ENCODE measurements at regions not wholly inside any gene's neighbourhood (a gene's known extent, or its start where the extent isn't known, plus 50 kb on each side); places are given as distances from the start of the nearest gene placed in this dataset.
"Not testable (repeated sequence)": the region's sequence is repeated elsewhere in the genome, so short reads cannot be mapped to it uniquely, and the experiment has no call there.

DNA sequence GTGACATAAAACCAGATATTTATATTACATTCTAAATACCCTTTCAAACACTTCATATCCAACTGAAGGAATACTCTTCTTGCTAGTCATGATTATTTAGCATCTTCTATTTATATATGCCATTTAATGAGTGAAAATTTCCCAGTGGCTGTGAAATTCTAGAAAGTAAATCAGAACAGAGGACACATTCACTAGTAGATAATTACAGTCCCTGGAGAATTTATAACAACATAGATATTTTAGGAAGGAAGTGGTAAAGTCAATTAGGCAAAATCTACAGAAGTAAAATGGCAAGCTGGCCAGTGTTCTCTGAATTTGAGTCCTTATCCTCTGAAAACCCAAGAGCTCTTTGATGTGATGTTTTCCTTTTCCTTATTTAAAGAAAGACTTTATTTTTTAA is 121.8 kb downstream of the PMAIP1 start:
- H3K4me3 ChIP-seq (replicated peaks; ENCODE audit: low read depth, low read length) = no peak overlapping the region
- TF ChIP-seq, protein P1, sequence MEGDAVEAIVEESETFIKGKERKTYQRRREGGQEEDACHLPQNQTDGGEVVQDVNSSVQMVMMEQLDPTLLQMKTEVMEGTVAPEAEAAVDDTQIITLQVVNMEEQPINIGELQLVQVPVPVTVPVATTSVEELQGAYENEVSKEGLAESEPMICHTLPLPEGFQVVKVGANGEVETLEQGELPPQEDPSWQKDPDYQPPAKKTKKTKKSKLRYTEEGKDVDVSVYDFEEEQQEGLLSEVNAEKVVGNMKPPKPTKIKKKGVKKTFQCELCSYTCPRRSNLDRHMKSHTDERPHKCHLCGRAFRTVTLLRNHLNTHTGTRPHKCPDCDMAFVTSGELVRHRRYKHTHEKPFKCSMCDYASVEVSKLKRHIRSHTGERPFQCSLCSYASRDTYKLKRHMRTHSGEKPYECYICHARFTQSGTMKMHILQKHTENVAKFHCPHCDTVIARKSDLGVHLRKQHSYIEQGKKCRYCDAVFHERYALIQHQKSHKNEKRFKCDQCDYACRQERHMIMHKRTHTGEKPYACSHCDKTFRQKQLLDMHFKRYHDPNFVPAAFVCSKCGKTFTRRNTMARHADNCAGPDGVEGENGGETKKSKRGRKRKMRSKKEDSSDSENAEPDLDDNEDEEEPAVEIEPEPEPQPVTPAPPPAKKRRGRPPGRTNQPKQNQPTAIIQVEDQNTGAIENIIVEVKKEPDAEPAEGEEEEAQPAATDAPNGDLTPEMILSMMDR (IDR thresholded peaks at IDR 0.05; ENCODE audit: low read length, missing control alignments) = no peak
- DNase-seq (ENCODE audit: low read depth) = no peak

DNA sequence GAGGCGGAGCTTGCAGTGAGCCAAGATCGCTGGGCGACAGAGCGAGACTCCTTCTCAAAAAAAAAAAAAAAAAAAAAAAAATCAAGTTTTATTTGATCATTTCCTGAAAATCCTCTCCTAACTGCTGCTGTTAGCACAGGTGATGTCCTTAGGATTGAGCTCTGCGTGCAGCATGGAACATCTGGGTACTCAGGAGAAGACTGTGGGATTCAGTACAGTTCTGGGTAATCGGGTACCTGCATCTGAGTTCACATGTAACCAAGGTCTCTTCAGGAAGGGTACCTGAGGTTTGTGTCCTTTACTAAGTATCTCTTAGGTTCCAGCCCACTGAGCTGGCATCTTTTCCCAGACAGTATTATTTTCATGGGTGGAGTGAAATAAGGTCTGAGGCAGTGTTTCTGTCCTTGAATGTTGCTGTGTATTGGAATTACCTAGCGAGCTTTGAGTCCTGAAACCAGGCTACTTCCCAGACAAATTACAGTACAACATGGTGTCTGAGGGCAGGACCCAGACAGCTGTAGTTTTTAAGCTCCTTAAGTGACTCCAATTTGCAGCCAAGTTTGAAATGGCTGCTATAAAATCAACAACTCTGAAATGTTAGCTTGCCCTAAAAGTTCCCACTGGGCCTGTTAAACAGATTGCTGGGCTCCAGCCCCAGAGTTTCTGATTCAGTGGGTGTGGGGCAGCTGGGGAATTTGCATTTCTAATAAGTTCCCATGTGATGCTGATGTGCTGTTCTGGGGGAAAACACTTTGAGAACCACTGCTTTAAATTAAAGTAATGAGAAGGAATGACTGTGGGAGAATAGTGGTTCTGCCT is 120.5 kb downstream of the PMAIP1 start:
- TF ChIP-seq, protein P1 (IDR thresholded peaks at IDR 0.05; ENCODE audit: low read length, missing control alignments) = no peak
- DNase-seq (ENCODE audit: low read depth) = no peak
- no peak overlapping the region for H3K4me3 ChIP-seq (replicated peaks; ENCODE audit: low read depth, low read length)

DNA sequence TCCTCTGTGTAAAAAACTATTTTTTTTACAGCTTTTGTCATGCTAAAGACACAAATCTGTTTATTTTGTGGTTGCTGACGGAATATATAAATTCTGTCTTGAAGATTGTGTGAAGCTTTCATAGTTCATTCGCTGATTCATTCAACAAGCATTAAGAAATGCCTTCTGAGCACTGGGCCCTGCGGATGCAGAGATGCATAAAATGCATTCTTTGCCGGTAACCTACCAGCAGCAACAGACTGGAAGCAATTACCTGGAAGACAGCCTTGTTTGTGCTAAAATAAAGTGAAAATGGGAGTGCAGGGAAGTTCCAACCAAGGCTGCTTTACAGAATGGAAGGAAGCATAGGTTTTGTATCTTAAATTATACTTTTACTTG is 119.7 kb downstream of the PMAIP1 start:
- TF ChIP-seq, protein P1 (IDR thresholded peaks at IDR 0.05; ENCODE audit: low read length, missing control alignments) = no peak
- H3K4me3 ChIP-seq (replicated peaks; ENCODE audit: low read depth, low read length) = no peak overlapping the region
- peak; percentile 55 for DNase-seq (ENCODE audit: low read depth)

DNA sequence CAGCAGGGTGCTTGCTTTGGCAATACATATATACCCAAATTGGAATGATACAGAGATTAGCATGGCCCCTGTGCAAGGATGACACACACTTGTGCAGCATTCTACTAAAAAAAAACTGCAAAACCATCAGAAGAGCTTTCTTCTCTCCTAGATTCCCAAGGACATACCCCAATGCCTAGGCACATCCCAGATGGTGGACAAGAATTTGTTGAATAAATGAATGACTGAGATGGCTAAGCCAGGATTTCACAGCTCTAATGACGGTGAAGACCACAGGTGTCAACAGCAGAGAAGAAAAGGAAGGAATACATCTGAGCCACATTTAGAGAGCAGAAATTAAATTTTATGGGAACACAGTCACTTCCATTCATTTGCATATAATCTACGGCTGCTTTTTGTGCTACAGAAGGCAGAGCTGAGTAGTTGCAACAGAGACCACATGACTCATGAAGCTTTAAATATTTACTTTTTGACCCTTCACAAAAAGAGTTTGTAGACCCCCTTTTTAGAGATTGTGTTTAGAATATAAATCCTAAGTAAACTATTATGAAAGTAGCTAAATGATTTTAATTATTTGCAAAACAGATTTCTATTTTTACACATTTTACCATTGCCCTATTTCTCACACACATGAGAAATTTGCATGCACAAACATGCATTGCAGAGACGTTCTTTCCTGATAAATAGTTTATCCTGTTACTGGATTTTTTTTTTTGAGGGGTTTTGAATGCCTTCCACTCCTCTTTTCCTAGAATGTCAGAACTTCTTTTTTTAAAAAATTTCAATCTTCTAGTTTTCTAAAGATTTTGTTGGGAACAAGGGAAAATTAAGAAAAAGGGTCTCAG is 119.0 kb downstream of the PMAIP1 start:
- TF ChIP-seq, protein P1 (IDR thresholded peaks at IDR 0.05; ENCODE audit: low read length, missing control alignments) = no peak
- DNase-seq (ENCODE audit: low read depth) = peak; percentile 26
- H3K4me3 ChIP-seq (replicated peaks; ENCODE audit: low read depth, low read length) = no peak overlapping the region

DNA sequence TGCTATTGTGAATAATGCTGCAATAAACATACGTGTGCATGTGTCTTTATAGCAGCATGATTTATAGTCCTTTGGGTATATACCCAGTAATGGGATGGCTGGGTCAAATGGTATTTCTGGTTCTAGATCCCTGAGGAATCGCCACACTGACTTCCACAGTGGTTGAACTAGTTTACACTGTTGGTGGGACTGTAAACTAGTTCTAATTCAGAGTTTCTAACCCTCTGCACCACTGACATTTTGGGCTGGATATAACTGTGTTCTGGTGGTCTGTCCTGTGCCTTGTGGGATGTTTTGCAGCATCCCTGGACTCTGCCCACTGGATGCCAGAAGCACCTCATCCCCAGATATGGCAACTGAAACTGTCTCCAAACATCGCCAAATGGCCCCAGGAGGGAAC is 118.3 kb downstream of the PMAIP1 start:
- DNase-seq (ENCODE audit: low read depth); H3K4me3 ChIP-seq (replicated peaks; ENCODE audit: low read depth, low read length): not testable (repeated sequence)

DNA sequence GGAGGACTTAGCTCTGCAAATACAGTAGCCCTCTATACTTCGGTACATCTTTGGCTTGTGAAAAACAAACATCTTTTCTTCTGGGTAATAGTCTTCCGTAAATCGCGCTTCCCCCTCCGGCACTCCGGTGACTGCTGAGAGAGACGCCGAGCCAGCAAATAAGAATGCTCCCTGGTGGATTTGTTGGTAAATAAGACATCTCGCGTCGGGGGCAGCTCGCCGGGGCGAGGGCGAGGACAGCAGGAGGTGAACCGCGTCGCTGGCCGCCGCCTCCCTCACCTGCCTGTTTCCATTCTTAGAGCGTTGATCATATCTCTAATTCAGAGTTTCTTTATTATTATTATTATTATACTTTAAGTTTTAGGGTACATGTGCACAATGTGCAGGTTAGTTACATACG is 117.6 kb downstream of the PMAIP1 start:
- H3K4me3 ChIP-seq (replicated peaks; ENCODE audit: low read depth, low read length) = no peak overlapping the region
- DNase-seq (ENCODE audit: low read depth) = no peak
- TF ChIP-seq, protein P1 (IDR thresholded peaks at IDR 0.05; ENCODE audit: low read length, missing control alignments) = no peak

DNA sequence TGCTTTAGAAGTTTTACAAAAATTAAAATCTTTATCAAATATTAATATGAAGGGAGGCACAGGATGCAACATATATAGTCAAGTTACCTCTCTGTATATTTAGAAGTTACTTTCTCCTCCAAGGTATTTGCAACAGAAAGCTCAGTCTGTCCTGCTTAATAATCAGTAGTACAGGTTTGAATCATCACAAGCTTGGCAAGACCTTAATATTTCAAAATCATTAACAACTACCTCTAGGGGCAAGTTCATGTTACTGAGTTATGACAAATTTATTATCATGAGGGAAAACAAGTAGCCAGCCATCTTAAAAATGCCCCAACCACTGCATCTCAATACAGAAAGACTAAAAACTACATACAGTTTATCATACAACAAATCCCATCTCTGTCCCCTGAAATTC is 116.0 kb downstream of the PMAIP1 start:
- DNase-seq (ENCODE audit: low read depth); H3K4me3 ChIP-seq (replicated peaks; ENCODE audit: low read depth, low read length): not testable (repeated sequence)

DNA sequence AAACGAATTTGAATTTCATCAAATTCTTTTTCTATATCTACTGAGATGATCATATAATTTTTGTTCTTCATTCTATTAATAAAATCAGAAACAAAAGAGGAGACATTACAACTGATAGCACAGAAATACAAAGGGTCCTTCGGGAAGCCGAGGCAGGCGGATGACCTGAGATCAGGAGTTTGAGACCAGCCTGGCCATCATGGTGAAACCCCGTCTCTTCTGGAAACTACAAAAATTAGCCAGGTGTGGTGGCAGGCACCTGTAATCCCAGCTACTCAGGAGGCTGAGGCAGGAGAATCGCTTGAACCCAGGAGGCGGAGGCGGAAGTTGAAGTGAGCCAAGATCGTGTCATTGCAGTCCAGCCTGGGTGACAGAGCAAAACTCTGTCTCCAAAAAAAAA is 113.4 kb downstream of the PMAIP1 start:
- not testable (repeated sequence) for H3K4me3 ChIP-seq (replicated peaks; ENCODE audit: low read depth, low read length); DNase-seq (ENCODE audit: low read depth)
